ENCODE measurements at regions not wholly inside any gene's neighbourhood (a gene's known extent, or its start where the extent isn't known, plus 50 kb on each side); places are given as distances from the start of the nearest gene placed in this dataset.

GRCh38 chr5:33362915-33363314, 77.8 kb upstream of the TARS1 start:
- H3K27me3 ChIP-seq (ENCODE audit: control insufficient read depth, insufficient read depth, low read length) = no peaks in the 10 kb centered on the region
- no peak for DNase-seq (ENCODE audit: low read depth)
- no peak for TF ChIP-seq CTCF (IDR thresholded peaks at IDR 0.05; ENCODE audit: insufficient read depth, low read length, poor library complexity, severe bottlenecking)

GRCh38 chr5:33363537-33363936, 77.2 kb upstream of the TARS1 start:
- TF ChIP-seq CTCF (IDR thresholded peaks at IDR 0.05; ENCODE audit: insufficient read depth, low read length, poor library complexity, severe bottlenecking) = no peak
- no peaks in the 10 kb centered on the region for H3K36me3 ChIP-seq (ENCODE audit: control insufficient read depth, insufficient read depth, low read length)
- no peaks in the 10 kb centered on the region for H3K27me3 ChIP-seq (ENCODE audit: control insufficient read depth, insufficient read depth, low read length)
- no peak for DNase-seq (ENCODE audit: low read depth)
- no peak overlapping the region for H3K4me3 ChIP-seq (ENCODE audit: low read depth, low read length)

More at GRCh38 chr5:33362915-33363314, 77.8 kb upstream of the TARS1 start:
- no peak overlapping the region for H3K4me3 ChIP-seq (ENCODE audit: low read depth, low read length)
- no peaks in the 10 kb centered on the region for H3K36me3 ChIP-seq (ENCODE audit: control insufficient read depth, insufficient read depth, low read length)

- DNase-seq (ENCODE audit: low read depth) = no peak
- Histone ChIP-seq H3K27me3 (ENCODE audit: control insufficient read depth, insufficient read depth, low read length) (no peaks in the 10 kb centered on the region), H3K36me3 (ENCODE audit: control insufficient read depth, insufficient read depth, low read length) (no peaks in the 10 kb centered on the region), H3K4me3 (ENCODE audit: low read depth, low read length) (no peak overlapping the region)
- TF ChIP-seq CTCF (IDR thresholded peaks at IDR 0.05; ENCODE audit: insufficient read depth, low read length, poor library complexity, severe bottlenecking) = no peak
Measured at GRCh38 chr5:33364406-33364805, 76.4 kb upstream of the TARS1 start.

- Histone ChIP-seq H3K36me3 (ENCODE audit: control insufficient read depth, insufficient read depth, low read length) (no peaks in the 10 kb centered on the region), H3K27me3 (ENCODE audit: control insufficient read depth, insufficient read depth, low read length) (no peaks in the 10 kb centered on the region), H3K4me3 (ENCODE audit: low read depth, low read length) (no peak overlapping the region)
- no peak for DNase-seq (ENCODE audit: low read depth)
- no peak for TF ChIP-seq CTCF (IDR thresholded peaks at IDR 0.05; ENCODE audit: insufficient read depth, low read length, poor library complexity, severe bottlenecking)
Measured at GRCh38 chr5:33367416-33367815, 73.3 kb upstream of the TARS1 start.

GRCh38 chr5:33369485-33370465, 71.0 kb upstream of the TARS1 start:
- DNase-seq (ENCODE audit: low read depth) = peak; percentile 49

More at GRCh38 chr5:33369485-33370465, 71.0 kb upstream of the TARS1 start:
- no peaks in the 10 kb centered on the region for H3K27me3 ChIP-seq (ENCODE audit: control insufficient read depth, insufficient read depth, low read length)
- no peak for TF ChIP-seq CTCF (IDR thresholded peaks at IDR 0.05; ENCODE audit: insufficient read depth, low read length, poor library complexity, severe bottlenecking)
- no peaks in the 10 kb centered on the region for H3K36me3 ChIP-seq (ENCODE audit: control insufficient read depth, insufficient read depth, low read length)
- H3K4me3 ChIP-seq (ENCODE audit: low read depth, low read length) = no peak overlapping the region

Data from kidney epithelial cell (primary cell).